GM19438 (cell line): ENCODE measurements at regions not wholly inside any gene's neighbourhood (a gene's known extent, or its start where the extent isn't known, plus 50 kb on each side); places are given as distances from the start of the nearest gene placed in this dataset.
"Not testable (repeated sequence)": the region's sequence is repeated elsewhere in the genome, so short reads cannot be mapped to it uniquely, and the experiment has no call there.

Experiments
- ATAC-seq: cut with Tn5 transposase; IDR thresholded peaks from one replicate; pipeline ENCODE4 v1.9.1; 2021; ENCODE audit warnings: low read depth; ENCODE audit not compliant: unreplicated experiment

GRCh38 chr10:55551603-55552002 is 750.6 kb upstream of the PCDH15 start:
- ATAC-seq: no peak

GRCh38 chr10:55550236-55550635 is 749.2 kb upstream of the PCDH15 start:
- no peak for ATAC-seq

DNA sequence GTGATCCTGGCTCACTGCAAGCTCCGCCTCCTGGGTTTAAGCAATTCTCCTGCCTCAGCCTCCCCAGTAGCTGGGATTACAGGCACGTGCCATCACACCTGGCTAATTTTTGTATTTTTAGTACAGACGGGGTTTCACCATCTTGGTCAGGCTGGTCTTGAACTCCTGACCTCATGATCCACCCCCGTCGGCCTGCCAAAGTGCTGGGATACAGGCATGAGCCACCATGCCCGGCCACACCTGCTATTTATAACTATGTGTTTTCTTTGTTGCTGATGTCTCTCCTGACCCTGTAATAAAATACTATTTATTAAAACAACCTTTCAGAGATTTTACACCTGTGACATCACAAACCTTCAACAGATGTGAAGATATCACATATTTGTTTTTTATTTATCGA is 736.5 kb upstream of the PCDH15 start:
- ATAC-seq: not testable (repeated sequence)

DNA sequence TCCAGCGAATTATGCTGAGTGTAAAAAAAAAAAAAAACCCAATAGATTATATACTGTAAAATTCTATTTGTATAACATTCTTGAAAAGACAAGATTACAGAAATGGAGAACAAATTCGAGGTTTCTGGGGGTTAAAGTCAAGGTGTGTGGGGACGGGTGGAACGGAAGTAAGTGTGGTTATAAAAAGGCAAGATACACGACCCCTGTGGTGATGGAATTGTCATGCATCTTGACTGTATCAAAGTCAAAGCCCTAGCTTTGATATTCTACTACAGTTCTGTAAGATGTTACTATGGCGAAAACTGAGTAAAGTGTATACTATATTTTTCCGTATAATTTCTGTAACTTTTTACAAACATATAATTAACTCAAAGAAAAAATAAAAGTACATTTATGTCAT is 718.2 kb upstream of the PCDH15 start:
- ATAC-seq: no peak

DNA sequence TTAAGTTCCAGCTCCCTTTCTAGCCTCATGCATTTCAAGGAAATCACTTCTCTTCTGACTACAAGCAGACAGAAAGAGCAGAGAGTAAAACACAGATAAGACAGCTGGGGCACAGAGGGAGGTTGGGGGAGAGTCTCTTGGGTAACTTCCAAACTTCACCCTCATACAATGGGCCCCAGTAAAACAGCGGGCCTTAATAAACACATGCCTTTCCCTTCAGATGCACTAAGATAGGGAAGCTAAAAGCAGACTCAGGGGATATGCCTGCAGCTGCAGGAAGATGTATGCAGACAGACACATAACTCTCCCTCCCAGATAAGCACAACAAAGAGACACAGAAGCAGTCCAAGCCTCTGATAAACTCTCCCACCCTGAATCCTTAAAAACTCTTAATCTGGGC is 717.4 kb upstream of the PCDH15 start:
- not testable (repeated sequence) for ATAC-seq

GRCh38 chr10:55509168-55509567 is 708.1 kb upstream of the PCDH15 start:
- ATAC-seq: no peak

- no peak for ATAC-seq
These were observed 700.0 kb upstream of the PCDH15 start for GRCh38 chr10:55500931-55501559.

- ATAC-seq: no peak
These were observed 697.0 kb upstream of the PCDH15 start for GRCh38 chr10:55497893-55498499.

DNA sequence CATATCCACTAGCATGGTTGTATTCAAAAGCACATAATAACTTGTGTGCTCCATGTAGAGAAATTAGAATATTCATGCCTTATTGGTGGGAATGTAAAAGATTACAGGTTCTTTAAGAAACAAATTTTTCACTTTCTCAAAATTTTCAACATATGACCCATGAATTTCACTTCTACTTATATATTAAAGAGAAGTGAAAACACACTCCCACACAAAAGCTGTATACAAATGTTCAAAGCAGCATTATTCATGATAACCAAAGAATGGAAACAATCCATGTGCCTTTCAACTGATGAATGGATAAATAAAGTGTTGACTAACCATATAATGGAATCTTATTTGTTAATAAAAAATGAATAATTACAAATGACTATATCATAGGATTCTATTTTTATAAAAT is 694.5 kb upstream of the PCDH15 start:
- no peak for ATAC-seq

DNA sequence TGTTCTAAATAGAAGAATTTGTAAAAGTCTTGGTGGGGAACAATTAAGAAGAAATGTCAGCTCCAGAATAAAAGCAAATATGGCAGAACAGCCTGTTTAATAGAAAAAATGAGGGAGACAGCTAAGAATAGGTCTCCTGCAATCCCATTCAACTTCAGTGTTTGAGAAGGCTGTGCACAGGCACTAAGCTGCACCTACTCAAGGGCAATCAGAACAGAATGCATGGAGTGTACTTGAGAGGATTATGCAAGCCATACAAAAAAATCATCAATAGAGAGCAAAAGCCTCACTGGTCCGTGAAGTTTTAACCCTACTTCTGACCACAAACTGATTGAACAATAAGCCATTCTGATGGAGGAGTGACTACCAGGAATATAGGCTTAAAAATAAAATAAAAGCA is 690.7 kb upstream of the PCDH15 start:
- ATAC-seq: no peak

- ATAC-seq: no peak
These were observed 684.8 kb upstream of the PCDH15 start for GRCh38 chr10:55485827-55486226.

- no peak for ATAC-seq
These were observed 675.1 kb upstream of the PCDH15 start for GRCh38 chr10:55476129-55476528.

DNA sequence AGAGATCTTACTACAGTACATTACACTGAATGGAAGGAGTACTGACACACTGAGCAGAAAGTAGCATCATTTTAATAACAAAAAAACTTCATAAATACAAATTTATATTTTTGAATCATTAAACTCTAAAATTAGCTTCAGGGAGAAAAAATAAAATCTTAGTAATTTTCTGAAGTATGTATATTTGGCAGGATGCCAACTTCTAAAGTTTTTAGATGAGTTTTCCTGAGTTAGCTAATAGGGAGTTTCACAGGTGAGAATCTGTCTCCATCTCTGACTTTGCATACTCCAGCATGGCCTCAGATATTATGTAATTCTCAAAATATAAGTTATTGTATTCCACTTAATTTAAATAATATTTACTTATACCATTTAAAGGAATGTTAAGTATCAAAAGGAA is 673.2 kb upstream of the PCDH15 start:
- no peak for ATAC-seq

DNA sequence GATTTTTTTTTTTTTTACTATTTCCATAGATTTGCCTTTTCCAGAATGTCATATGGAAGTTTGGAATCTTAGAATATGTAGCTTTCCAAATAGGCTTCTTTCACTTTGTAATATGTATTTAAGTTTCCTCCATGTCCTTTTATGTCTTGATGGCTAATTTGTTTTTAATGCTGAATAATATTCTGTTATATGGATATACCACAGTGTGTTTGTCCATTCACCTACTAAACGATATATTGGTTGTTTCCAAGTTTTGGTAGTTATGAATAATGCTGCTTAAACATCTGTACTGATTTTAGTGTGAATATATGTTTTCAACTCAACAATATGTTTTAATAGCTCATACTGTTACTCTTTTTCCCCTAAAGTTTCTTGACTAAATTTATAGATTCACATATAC is 669.8 kb upstream of the PCDH15 start:
- no peak for ATAC-seq

- no peak for ATAC-seq
These were observed 665.9 kb upstream of the PCDH15 start for GRCh38 chr10:55466806-55467504.

GRCh38 chr10:55464083-55464482 is 663.1 kb upstream of the PCDH15 start:
- no peak for ATAC-seq

DNA sequence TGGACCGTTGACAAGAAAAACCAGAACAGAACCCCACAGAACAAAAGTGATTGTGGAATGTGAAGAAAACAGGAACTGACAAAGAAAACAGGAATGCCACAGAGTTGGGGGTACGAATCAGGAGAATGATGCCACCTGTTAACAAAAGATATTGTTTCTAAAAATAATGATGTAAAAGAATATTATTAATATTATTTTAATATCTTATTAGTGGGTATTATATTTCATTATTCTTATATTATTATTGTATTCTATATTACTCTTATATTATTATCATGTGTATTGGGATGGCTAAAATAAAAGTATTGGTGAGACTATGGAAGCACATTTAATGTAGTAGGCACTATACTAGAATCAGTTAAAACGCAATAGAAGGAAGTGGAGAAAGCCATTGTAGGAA is 659.0 kb upstream of the PCDH15 start:
- ATAC-seq: no peak

DNA sequence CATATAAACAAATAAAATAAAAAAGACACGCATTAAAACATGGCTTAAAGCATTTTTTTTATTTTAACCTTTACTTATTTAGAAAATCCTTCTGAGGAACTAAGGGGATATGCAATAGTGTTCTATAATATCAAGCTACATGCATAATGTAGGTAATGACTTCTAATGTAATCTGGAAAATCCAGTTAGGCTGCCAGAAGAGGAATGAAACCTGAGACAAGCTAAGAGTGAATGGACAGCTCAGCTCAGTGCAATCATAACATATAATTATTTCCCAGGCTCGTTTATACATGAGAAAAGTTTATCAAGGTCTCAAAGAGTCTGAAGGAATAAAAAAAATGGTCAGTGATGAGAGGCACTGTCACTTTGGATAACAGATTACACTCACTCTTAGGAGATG is 649.0 kb upstream of the PCDH15 start:
- ATAC-seq: no peak

DNA sequence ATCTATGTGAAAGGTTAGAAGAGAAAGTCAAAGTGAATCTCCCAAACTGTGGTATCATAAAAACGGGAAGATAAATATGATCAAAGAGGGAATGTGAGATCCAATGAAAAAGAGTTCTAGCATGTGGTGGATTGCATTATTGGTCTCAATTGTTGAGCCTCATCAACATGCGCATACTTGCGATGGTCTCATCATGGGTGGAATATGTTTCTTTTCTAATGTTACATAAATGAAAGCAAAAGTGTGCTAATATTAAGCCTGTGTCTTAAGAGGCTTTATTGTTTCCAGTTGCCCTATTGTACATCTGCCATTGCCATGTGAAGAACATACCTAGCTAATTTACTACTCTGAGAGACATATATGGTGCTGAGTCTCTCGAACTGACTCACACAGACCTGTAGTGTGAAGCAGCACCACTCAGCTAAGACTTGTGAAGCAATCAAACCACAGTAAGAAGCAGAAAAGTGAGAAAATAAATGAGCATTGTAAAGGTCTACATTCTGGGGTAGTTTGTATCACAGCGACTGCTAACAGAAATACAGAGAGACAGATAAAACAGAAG is 645.5 kb upstream of the PCDH15 start:
- ATAC-seq: no peak

- no peak for ATAC-seq
These were observed 640.7 kb upstream of the PCDH15 start for GRCh38 chr10:55441777-55442176.

DNA sequence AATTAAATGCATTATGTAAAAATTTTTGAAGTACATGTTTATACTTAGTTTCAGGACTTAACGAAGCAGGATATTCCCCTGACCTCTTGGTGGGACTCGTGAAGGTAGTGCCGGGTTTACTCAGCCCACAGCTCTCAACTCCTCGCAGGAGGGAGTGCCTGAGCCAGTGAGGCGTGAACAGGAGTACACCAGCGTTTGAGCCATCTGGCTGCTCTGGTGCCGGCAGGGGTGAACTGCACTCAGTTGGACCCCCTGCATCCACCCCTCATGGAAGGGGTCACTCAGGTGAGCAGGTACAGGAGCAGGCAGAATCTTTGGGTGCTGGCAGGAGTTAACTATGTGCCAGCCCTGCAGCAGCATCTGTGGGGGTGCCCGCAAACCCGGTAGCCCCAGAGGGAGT is 625.1 kb upstream of the PCDH15 start:
- ATAC-seq: no peak

DNA sequence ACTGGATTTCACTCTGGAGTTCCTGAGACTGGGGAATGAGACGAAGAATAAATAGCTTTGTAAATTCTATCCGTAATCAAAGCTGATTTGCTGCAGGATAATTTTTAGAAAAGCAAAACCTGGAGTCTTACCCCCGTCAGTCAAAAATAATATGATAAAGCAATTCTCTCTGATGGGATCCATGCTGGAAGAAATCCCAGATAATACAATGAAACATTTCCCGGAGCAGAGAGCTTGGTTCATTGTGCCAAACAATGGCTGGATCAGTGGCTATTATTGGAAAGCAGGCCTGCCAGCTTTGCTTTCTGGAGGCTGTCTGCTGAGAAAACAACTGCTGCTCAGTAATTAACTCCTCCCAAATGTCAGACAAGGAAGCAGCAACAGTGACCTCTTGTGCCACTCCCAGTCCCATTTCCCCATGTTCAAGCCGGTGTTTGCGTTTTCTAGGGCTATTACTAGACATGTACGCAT is 609.4 kb upstream of the PCDH15 start:
- ATAC-seq: no peak
